ENCODE measurements at regions not wholly inside any gene's neighbourhood (a gene's known extent, or its start where the extent isn't known, plus 50 kb on each side); places are given as distances from the start of the nearest gene placed in this dataset.

DNA sequence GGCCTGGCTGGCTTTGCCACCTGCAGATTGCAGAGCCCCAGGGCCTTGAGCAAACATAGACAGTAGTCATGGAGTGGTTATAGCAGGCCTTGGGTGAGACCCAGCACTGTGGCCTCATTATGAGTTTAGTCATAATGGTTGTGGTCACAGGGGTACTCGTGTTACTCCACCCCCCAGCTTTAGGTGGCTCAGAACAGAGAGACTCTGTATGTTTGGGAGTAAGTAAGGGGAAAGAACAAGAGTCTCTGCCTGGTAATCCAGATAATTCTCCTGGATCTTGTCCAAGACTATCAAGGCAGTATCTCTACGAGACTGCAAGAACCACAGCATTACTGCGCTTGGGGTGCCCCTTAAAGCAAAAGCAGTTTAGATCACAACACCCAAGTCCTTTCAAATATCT lies 62.3 kb upstream of the SCRG1 start:
- TF ChIP-seq CTCF (IDR thresholded peaks at IDR 0.05; ENCODE audit: borderline replicate concordance, extremely low read depth, low read length, poor library complexity, severe bottlenecking), result no peak
- no peak for TF ChIP-seq EZH2 (IDR thresholded peaks at IDR 0.05; ENCODE audit: borderline replicate concordance, low read depth, low read length, severe bottlenecking)
